DLD1 (cell line): ENCODE measurements at regions not wholly inside any gene's neighbourhood (a gene's known extent, or its start where the extent isn't known, plus 50 kb on each side); places are given as distances from the start of the nearest gene placed in this dataset.
"Not testable (repeated sequence)": the region's sequence is repeated elsewhere in the genome, so short reads cannot be mapped to it uniquely, and the experiment has no call there.

Experiments used
- in situ Hi-C: cut with HindIII; loops from 2 replicates; pipeline ENCODE4 v1.10.0; 2017; ENCODE audit warnings: low sequenced_read_pairs

GRCh38 chr3:24545887-24546286, 51.2 kb upstream of the THRB start:
- in situ Hi-C loops = no loop called here

DNA sequence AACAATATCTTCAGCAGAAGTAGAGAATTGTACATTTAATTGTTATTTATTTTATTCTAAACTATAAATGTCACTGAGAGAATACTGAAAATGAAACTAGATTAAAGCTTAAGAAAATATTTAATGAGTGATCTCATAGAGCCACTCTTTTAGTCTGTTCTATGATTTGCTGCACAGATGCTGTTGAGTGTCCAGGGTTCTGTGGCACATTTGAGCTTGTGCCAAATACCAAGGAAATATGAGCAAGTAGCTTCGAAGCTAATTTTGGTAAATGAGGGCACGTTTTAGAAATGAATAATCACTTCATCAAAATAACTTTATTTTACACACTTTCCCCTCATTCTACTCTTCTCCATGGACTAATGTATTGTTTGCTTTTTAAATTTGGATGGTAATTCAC, 53.6 kb upstream of the THRB start:
- in situ Hi-C loops = no loop called here

DNA sequence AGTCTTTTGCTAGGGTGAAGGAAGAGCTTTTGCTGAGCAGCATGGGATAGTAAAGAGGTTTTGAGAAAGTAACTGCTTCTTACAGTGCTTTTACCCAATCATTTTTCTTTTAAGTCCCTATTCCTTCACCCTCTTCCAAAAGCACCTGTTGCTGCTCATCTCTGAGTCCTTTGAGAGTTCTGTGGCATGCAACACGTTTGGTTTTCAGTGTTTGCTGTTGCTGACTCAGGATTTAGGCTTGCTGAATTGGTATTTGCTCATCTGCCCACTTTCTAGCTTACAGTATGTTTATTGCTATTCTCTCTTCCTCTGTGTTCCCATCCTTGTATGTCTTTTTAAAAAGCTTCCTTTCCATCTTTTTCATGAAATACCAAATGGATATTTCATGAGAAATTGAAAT, 55.9 kb upstream of the THRB start:
- in situ Hi-C loops = no loop called here

- in situ Hi-C loops = no loop called here
Measured at GRCh38 chr3:24551626-24552025, 57.0 kb upstream of the THRB start.

DNA sequence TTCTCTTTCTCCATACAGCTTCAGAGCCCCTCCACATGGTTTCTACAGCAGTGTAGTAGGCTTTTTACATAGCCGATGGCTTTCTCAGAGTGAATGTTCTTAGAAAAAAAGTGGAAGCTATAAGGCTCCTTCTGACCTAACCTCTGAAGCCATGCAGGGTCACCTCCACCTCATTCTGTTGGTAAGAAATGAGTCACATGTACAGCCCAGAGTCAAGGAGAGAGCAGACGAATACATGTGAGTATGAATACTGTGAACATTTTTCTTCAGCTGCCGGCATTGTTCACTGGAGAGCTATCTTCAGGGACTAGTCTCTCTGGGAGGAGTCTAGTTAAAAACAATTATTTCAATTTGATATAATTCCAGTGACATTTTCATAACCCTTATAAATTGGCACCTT, 68.2 kb upstream of the THRB start:
- in situ Hi-C loops = no loop called here

DNA sequence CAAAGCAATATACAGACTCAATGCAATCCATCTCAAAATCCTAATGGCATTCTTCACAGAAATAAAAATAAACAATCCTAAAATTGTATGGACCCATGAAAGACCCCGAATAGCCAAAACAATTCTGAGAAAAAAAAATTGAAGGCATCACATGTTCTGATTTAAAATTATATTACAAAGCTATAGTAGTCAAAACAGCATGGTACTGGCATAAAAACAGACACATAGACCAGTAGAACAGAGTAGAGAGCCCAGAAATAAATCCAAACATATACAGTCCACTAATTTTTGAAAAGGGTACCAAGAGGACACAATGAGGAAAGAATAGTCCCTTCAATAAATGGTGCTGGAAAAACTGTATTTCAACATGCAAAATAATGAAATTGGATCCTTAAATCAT, 70.4 kb upstream of the THRB start:
- in situ Hi-C loops = no loop called here

DNA sequence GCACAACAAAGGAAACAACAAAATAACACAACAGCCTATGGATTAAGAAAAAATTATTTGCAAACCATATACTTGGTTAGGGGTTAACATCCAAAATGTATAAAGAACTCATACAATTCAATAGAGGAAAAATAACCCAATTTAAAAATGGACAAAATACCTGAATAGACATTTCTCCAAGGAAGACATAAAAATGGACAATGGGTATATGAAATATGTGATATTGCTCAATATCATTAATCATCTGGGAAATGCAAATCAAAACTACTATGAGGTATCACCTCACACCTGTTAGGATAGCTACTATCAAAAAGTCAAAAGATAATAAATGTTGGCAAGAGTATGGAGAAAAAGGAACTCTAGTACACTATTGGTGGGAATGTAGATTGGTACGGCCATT, 71.0 kb upstream of the THRB start:
- in situ Hi-C loops = no loop called here

DNA sequence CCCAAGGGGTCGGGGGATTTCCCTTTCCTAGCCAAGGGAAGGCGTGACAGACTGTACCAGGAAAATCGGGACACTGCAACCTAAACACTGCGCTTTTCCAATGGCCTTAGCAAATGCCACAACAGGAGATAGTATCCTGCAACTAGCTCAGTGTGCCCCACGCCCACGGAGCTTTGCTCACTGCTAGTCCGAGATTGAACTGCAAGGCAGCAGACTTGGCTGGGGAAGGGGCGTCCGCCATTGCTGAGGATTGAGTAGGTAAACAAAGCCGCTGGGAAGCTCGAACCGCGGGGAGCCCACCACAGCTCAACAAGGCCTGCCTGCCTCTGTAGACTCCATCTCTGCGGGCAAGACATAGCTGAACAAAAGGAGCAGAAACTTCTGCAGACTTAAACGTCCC, 72.3 kb upstream of the THRB start:
- in situ Hi-C loops = no loop called here

DNA sequence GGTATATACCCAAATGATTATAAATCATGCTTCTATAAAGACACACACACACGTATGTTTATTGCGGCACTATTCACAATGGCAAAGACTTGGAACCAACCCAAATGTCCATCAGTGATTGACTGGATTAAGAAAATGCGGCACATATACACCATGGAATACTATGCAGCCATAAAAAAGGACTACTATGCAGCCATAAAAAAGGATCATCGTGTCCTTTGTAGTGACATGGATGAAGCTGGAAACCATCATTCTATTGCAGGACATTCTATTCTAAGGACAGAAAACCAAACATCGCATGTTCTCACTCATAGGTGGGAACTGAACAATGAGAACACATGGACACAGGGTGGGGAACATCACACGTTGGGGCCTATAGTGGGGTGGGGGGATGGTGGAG, 77.8 kb upstream of the THRB start:
- in situ Hi-C loops = not testable (repeated sequence)

GRCh38 chr3:24573576-24573975, 78.9 kb upstream of the THRB start:
- in situ Hi-C loops = no loop called here

DNA sequence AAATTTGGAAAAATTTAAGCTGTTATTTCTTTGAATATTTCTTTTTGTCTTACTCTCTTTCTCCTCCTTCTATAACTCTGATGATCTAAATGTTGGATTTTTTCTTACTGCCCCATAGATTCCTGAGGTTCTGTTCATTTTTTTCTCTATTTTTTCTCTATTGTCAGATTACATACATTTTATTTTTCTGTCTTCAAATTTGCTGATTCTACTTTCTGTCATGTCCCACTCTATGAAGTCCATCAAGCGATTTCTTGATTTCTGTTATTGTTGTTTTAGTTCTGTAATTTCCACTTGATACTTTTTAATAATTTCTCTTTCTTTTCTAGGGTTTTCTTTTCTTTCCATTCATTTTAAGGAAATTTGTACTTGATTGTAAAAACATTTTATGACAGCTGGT, 83.7 kb upstream of the THRB start:
- in situ Hi-C loops = no loop called here

- in situ Hi-C loops = no loop called here
Measured at GRCh38 chr3:24578951-24579421, 84.3 kb upstream of the THRB start.

GRCh38 chr3:24582431-24583403, 88.1 kb upstream of the THRB start:
- in situ Hi-C loops = no loop called here

DNA sequence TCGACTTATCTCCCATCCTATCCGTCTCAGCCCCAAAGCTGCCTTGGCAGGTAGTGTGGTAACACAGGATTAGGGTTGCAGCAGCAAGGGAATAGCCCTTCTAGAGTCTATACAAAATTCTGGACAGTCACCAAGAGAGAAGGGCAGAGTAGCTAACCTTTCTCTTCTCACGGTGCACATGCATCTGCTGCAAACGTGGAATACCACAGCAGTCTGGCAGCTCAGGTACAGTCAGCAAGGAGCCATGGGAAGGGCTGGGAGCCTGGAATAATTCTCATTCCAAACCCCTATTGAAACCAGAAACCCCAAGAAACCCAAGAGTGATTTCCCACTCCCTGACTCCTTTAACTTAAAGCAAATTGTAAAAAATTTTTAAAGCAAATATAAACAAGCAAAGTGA, 92.3 kb upstream of the THRB start:
- in situ Hi-C loops = no loop called here

DNA sequence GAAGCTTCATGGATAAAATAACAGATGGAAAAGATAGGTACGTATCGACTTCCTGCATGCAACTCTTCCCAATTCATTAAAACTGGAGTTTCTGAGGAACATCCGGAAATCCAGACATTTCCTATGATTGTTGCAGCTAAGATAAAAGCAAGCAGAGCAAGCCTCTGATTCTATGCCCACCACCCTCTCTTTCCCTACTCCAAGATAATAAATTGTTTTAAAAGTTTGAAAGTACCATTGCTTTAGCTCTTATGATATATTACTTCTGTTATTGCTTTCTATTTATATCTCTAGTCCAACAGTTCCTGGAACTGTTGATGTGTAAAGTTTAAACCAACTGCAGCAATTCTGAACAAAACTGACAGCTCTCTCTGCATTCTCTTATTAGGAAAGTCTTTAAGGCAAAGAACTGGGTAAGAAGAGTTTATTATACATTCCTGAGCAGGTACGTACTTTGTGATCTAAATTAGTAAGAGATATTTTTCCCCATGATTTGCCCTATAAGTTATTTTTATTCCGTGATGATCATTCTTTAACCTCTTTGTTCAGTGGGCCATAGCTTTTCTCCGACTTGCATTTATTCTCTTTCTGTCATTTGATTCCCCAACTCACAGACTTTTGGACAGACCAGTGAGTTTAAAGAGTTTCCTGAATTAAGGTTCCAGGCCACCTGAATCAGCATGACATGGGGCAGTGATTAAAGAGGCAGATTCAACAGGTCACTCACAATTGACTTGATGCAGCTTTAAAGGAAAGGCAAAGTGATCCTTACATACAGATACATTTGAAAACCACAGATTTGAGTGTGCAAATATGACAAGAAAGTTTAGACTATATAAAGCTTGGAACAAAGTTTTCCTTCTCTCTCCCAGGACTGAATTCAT, 94.2 kb upstream of the THRB start:
- in situ Hi-C loops = no loop called here

- in situ Hi-C loops = no loop called here
Measured at GRCh38 chr3:24589513-24589851, 94.8 kb upstream of the THRB start.

DNA sequence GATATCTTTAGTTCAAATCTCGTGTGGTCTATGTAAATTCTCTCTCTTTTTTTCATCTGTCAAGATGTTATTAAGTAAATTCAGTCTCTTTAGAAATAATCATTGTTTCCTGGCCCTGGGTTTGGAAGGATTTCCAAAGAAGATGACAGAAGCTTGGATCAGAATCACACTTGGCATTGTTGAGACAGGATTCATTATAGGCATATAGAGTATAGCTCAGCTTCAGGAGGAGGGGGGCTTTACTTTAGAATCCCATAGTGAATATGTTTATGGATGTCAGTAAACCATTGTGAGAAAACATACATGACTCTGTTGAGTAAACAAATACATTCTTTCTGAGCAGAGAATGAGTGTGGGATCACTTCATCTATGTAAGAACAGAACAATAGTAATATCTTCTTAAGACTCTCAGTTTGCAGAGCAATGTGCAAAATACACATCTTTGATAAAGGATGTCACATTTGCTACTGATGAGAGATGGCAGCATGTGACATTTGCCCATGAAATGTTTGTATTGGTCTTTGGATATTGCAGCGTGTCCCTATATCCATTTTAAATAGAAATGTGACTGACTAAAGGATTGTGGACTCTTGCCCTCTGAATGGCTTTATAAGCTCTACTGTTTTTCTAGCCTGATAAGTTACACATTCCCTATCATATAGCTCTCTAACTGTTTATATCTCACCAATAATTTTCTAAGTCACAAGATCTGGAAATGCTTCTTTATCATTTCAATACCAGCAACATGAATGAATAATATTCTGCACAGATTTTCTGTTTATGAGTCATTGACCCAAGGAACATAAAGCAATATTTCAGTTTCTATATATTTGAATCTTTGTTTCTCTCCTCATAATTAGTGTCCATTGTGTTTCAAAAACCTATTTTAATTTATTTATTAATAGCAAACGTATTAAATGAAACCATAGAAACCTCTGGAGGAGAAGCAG, 95.6 kb upstream of the THRB start:
- in situ Hi-C loops = no loop called here

DNA sequence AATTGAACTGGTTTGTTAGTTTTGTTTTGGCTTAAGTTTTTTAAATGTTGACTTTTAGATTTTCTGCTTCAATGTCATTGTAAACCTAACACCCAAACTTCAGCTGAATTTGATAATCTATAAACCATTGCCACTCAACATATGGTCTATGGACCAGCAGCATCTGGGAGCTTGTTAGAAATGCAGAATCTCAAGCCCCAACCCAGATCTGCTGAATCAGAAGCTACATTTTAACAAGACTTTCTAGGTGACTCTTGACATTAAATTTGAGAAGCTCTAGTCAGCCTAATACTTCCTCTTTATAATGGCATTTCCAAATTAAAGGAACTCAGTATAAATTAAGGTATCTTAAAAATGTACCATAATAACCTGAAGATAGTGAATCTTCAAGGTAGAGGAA, 96.5 kb upstream of the THRB start:
- in situ Hi-C loops = no loop called here

DNA sequence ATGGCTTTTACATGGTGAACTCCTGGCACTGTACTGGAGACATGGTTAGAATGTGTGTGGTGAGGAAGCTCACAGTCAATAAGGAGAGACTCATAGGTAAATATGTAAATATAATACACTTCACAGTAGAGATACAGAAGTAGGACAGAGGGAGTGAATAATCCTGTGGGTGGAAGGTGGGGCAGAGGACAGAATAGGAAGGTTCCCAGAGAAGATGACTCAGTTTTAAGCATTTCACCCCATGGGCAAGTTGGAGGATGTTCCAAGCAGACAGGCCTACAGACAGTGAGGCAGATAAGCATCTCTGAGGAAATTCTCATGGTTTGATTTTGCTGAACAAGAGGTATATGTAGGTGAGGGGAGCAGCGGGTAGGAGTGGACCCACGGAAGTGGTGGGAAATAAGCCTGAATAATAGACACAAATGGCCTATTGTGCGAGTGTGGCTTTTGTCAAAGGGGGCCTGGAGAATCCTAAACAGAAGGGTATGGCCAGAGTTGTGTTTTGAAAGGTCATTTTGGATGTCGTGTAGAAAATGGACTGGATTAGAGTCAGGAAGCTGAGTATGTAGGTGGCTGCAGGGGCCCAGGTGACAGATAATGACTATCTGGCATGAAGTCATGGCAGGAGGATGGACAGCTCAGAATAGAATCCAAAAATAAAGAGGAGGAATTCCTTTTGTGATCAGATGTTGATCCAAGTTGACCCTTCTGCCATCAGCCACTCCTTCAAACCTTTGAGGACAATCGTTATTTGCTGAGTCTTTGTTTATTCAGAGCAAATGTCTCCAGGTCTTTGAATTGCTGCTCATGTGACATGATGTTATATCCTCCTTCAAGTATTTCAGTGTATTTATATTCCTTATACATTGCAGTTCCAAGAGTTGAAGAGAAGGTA, 97.3 kb upstream of the THRB start:
- in situ Hi-C loops = no loop called here

DNA sequence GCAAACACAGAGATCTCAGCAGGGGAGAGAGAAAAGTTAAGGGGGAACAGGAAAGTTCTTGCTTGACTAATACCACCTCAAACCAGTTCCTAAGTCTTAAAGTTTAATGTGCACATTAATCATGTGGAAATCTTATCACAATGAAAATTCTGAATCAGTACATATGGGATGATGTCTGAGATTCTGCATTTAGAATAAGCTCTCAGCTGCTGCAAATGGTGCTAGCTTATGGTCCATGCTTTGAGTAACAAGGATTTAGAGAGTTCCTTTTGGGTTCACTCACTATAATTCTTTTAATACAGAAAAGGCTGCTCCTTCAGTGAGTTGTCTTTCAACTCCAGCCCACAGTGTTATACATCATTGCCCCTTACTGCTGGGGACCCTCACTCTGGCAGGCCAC, 99.5 kb upstream of the THRB start:
- in situ Hi-C loops = no loop called here
